A549 (cell line): ENCODE measurements at regions not wholly inside any gene's neighbourhood (a gene's known extent, or its start where the extent isn't known, plus 50 kb on each side); places are given as distances from the start of the nearest gene placed in this dataset.

Experiments
- ATAC-seq, 2 experiments: fragments of 200-7000 bp in 1 of 2; fragments of >200 bp in 1 of 2; cut with Nextera tagmentation in 1 of 2; cut with Tn5 transposase in 1 of 2; 3 replicates each; pipeline versions ENCODE4 v1.8.0 to v1.9.1; 2018 to 2020; ENCODE audit warnings: mild to moderate bottlenecking in 1 of 2, moderate library complexity in 1 of 2
- CTCF ChIA-PET: fragments of 300-600 bp; sonication (Branson Sonifier 250); formaldehyde crosslinking; extraction: SDS; loops from one replicate; lab custom pipeline; 2021; ENCODE audit warnings: antibody characterized with exemption, inconsistent platforms; lab: Yijun Ruan, JAX
- POLR2A ChIA-PET: fragments of 350-600 bp; formaldehyde crosslinking; extraction: SDS; loops from one replicate; lab custom pipeline; 2021; ENCODE audit warnings: antibody characterized with exemption, inconsistent platforms; lab: Yijun Ruan, JAX
- DNase-seq, 2 experiments: peaks; one replicate each; pipeline versions ENCODE4 v3.0.0 to v3.0.0-alpha.2; 2011 to 2016; ENCODE audit warnings: low read depth in 1 of 2, low spot score in 1 of 2
- FAIRE-seq: peaks from 2 replicates; lab custom pipeline; 2011; peaks lifted over from hg19 to GRCh38; lab: Jason Lieb, UNC
- H3K27ac ChIP-seq, 2 experiments: fragments of >200 bp; sonication (Bioruptor Twin); formaldehyde crosslinking; 3 replicates each; pipeline ENCODE4 v1.5.1; 2016 to 2017
- H3K4me1 ChIP-seq: fragments of >200 bp; sonication (Bioruptor Twin); formaldehyde crosslinking; 3 replicates; pipeline ENCODE4 v1.6.1; 2016
- H3K4me2 ChIP-seq: fragments of >200 bp; sonication (Bioruptor Twin); formaldehyde crosslinking; 3 replicates; pipeline ENCODE4 v1.6.1; 2016
- H3K4me3 ChIP-seq: fragments of >200 bp; sonication (Bioruptor Twin); formaldehyde crosslinking; 3 replicates; pipeline ENCODE4 v1.5.1; 2016
- H3K9me3 ChIP-seq: fragments of >200 bp; sonication (Bioruptor Twin); formaldehyde crosslinking; 3 replicates; pipeline ENCODE4 v1.6.1; 2016
- BHLHE40 ChIP-seq: IDR thresholded peaks from 2 replicates; pipeline ENCODE4 v1.6.1; 2012; ENCODE audit warnings: low read depth, low read length, inconsistent platforms
- CBX2 ChIP-seq: fragments of 200-600 bp; sonication (generic); IDR thresholded peaks from 2 replicates; pipeline ENCODE4 v1.6.1; 2016; ENCODE audit warnings: low read depth, mild to moderate bottlenecking, borderline replicate concordance
- CEBPB ChIP-seq, 2 experiments: fragments of >200 bp in 1 of 2; sonication (Bioruptor Twin) in 1 of 2; formaldehyde crosslinking in 1 of 2; IDR thresholded peaks; 2 replicates each; pipeline ENCODE4 v1.6.1; 2012 to 2016
- CHD4 ChIP-seq: fragments of 200-600 bp; sonication (generic); IDR thresholded peaks from 2 replicates; pipeline ENCODE4 v1.6.1; 2016; ENCODE audit warnings: antibody characterized with exemption, mild to moderate bottlenecking, borderline replicate concordance
- EHF ChIP-seq: fragments of 250-450 bp; sonication (Bioruptor Pico); IDR thresholded peaks from 2 replicates; pipeline ENCODE4 v1.5.0; 2020; ENCODE audit warnings: mild to moderate bottlenecking
- EHMT2 ChIP-seq: fragments of 200-600 bp; sonication (generic); IDR thresholded peaks from 2 replicates; pipeline ENCODE4 v1.6.1; 2016; ENCODE audit warnings: antibody characterized with exemption, low read depth, mild to moderate bottlenecking, moderate library complexity
- FOSB ChIP-seq: fragments of 250-450 bp; sonication (Bioruptor Pico); IDR thresholded peaks from 2 replicates; pipeline ENCODE4 v1.5.0; 2020; ENCODE audit warnings: mild to moderate bottlenecking, moderate library complexity
- HDAC2 ChIP-seq: fragments of 200-600 bp; sonication (generic); IDR thresholded peaks from 2 replicates; pipeline ENCODE4 v1.6.1; 2016
- MAX ChIP-seq: IDR thresholded peaks from 2 replicates; pipeline ENCODE4 v1.6.1; 2012
- MAZ ChIP-seq: fragments of 150-350 bp; IDR thresholded peaks from 2 replicates; pipeline ENCODE4 v1.6.1; 2014; ENCODE audit warnings: antibody characterized with exemption, low read depth, low read length, borderline replicate concordance
- NFE2L2 ChIP-seq: fragments of 150-350 bp; conservative IDR thresholded peaks from 2 replicates; pipeline ENCODE4 v1.6.1; 2014; ENCODE audit warnings: low read length
- PBX3 ChIP-seq: IDR thresholded peaks from 2 replicates; pipeline ENCODE4 v1.6.1; 2012
- PHF8 ChIP-seq: fragments of 200-600 bp; sonication (generic); IDR thresholded peaks from 2 replicates; pipeline ENCODE4 v1.6.1; 2016; ENCODE audit warnings: low read depth, mild to moderate bottlenecking, antibody characterized with exemption, moderate library complexity, borderline replicate concordance
- POLR2A ChIP-seq: IDR thresholded peaks from 2 replicates; pipeline ENCODE4 v1.6.1; 2012; ENCODE audit warnings: mild to moderate bottlenecking, low read length
- POLR2AphosphoS2 ChIP-seq: conservative IDR thresholded peaks from 2 replicates; pipeline ENCODE4 v1.6.1; 2012; ENCODE audit warnings: low read length, improper control_type of control experiment, inconsistent platforms
- REST ChIP-seq: fragments of 200-600 bp; sonication (generic); IDR thresholded peaks from 2 replicates; pipeline ENCODE4 v1.6.1; 2016; ENCODE audit warnings: antibody characterized with exemption, mild to moderate bottlenecking, moderate library complexity
- RFX5 ChIP-seq: fragments of 450-650 bp; IDR thresholded peaks from 2 replicates; pipeline ENCODE4 v1.7.1; 2014; ENCODE audit warnings: antibody characterized with exemption, mild to moderate bottlenecking, moderate library complexity
- SMC3 ChIP-seq: fragments of >200 bp; sonication (Bioruptor Twin); formaldehyde crosslinking; IDR thresholded peaks from 3 replicates; pipeline ENCODE4 v1.6.1; 2018; ENCODE audit warnings: inconsistent platforms
- SREBF2 ChIP-seq: fragments of 450-650 bp; IDR thresholded peaks from 2 replicates; pipeline ENCODE4 v1.6.1; 2014; ENCODE audit warnings: mild to moderate bottlenecking, moderate library complexity
- TFCP2L1 ChIP-seq: fragments of 250-450 bp; sonication (Bioruptor Pico); IDR thresholded peaks from 2 replicates; pipeline ENCODE4 v1.5.0; 2021; ENCODE audit warnings: mild to moderate bottlenecking
- TP53 ChIP-seq: fragments of 250-450 bp; sonication (Bioruptor Pico); IDR thresholded peaks from 2 replicates; pipeline ENCODE4 v1.5.0; 2021; ENCODE audit warnings: mild to moderate bottlenecking, moderate library complexity
- ZNF302 ChIP-seq: fragments of 250-450 bp; sonication (Bioruptor Pico); IDR thresholded peaks from 2 replicates; pipeline ENCODE4 v1.9.0; 2021; ENCODE audit warnings: inconsistent platforms, mild to moderate bottlenecking, moderate library complexity
- WGBS: methylation state at CpG from one replicate; pipeline ENCODE4 v1.1.6; 2017; ENCODE audit errors: missing lambda C conversion rate; 5-methylcytosine and 5-hydroxymethylcytosine counted together
- TF ChIP-seq, protein P1 (sequence below): fragments of >200 bp; sonication (Bioruptor Twin); formaldehyde crosslinking; IDR thresholded peaks from 3 replicates; pipeline ENCODE4 v1.5.1; 2016

- no peak overlapping the region for H3K4me3 ChIP-seq
- DNase-seq (no peak), FAIRE-seq (no peak), ATAC-seq (no peak)
- WGBS, result 72% methylated on average over 7 of the region's 7 CpGs
- H3K9me3 ChIP-seq, result no peaks in the 10 kb centered on the region
- TF ChIP-seq EHF, result no peak
- TF ChIP-seq TFCP2L1 (CRISPR knock-in tag), result no peak
- no peak for TF ChIP-seq SREBF2
- TF ChIP-seq POLR2AphosphoS2, result no peak
- TF ChIP-seq RFX5, result no peak
- no peak for TF ChIP-seq NFE2L2
- no peak for TF ChIP-seq CHD4
- no peak for TF ChIP-seq CBX2
- TF ChIP-seq HDAC2, result no peak
- no peak for TF ChIP-seq MAZ
- no peak for TF ChIP-seq PBX3
- no peak for TF ChIP-seq SMC3
- TF ChIP-seq PHF8, result no peak
- TF ChIP-seq FOSB, result no peak
- no peak for TF ChIP-seq MAX
- no peak for TF ChIP-seq BHLHE40
- TF ChIP-seq TP53 (CRISPR knock-in tag), result no peak
- no peak for TF ChIP-seq CEBPB (IDR thresholded peaks at IDR 0.05)
- TF ChIP-seq POLR2A, result no peak
- TF ChIP-seq, protein P1, sequence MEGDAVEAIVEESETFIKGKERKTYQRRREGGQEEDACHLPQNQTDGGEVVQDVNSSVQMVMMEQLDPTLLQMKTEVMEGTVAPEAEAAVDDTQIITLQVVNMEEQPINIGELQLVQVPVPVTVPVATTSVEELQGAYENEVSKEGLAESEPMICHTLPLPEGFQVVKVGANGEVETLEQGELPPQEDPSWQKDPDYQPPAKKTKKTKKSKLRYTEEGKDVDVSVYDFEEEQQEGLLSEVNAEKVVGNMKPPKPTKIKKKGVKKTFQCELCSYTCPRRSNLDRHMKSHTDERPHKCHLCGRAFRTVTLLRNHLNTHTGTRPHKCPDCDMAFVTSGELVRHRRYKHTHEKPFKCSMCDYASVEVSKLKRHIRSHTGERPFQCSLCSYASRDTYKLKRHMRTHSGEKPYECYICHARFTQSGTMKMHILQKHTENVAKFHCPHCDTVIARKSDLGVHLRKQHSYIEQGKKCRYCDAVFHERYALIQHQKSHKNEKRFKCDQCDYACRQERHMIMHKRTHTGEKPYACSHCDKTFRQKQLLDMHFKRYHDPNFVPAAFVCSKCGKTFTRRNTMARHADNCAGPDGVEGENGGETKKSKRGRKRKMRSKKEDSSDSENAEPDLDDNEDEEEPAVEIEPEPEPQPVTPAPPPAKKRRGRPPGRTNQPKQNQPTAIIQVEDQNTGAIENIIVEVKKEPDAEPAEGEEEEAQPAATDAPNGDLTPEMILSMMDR, result no peak
- no peak overlapping the region for H3K27ac ChIP-seq
- no peak overlapping the region for H3K4me2 ChIP-seq
- ChIA-PET CTCF (interaction anchor here (1.4 kb wide), 1 partner anchor 11 kb away, joined by 3 read pairs; no protein-coding TSS in a partner anchor), POLR2A (no interaction called here)
- H3K4me1 ChIP-seq, result no peaks in the 10 kb centered on the region
Observed at GRCh38 chr1:191901651-191902050, 256.6 kb upstream of the RGS18 start.

GRCh38 chr1:191904991-191905390 lies 253.3 kb upstream of the RGS18 start:
- ChIA-PET POLR2A (interaction anchor here (0.6 kb wide), 1 partner anchor 244 kb away, joined by 3 read pairs; no protein-coding TSS in a partner anchor), CTCF (no interaction called here)
- no peak overlapping the region for H3K27ac ChIP-seq
- H3K4me2 ChIP-seq, result no peak overlapping the region
- H3K9me3 ChIP-seq, result no peaks in the 10 kb centered on the region
- ATAC-seq (no peak), DNase-seq (no peak), FAIRE-seq (no peak)
- no peak overlapping the region for H3K4me3 ChIP-seq
- no peaks in the 10 kb centered on the region for H3K4me1 ChIP-seq
- TF ChIP-seq ZNF302 (CRISPR knock-in tag), result no peak
- no peak for TF ChIP-seq BHLHE40
- no peak for TF ChIP-seq EHMT2
- no peak for TF ChIP-seq REST
- no peak for TF ChIP-seq HDAC2
- TF ChIP-seq, all 56 proteins: peak for 0
